KG1 (cell line): ENCODE measurements at regions not wholly inside any gene's neighbourhood (a gene's known extent, or its start where the extent isn't known, plus 50 kb on each side); places are given as distances from the start of the nearest gene placed in this dataset.

Experiments used
- DNase-seq: peaks from one replicate; lab custom pipeline; 2025; lab: John Stamatoyannopoulos, UW

- DNase-seq: no peak
Measured at GRCh38 chr21:38699048-38699447, 106.7 kb upstream of the ETS2 start.

DNA sequence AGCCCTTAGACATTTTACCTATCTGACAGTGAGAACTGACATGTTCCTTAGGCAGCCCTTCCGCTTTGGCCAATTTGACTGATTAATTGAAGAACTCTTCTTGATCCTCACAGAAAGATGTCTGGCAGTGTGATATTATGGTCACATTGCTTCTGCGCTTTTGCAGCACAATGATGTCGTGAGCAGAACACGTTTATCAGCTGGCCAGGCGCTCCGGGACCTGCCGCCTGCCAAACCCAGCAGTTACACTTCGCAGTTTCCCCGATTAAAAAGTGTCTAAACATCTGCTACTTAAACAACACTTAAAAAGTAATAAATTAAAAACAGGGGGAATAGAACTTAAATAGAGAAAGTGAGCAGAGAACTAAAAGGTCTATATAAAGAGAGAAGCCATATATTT is 103.5 kb upstream of the ETS2 start:
- DNase-seq: no peak

- no peak for DNase-seq
Measured at GRCh38 chr21:38709876-38710275, 95.9 kb upstream of the ETS2 start.

GRCh38 chr21:38712071-38712470 is 93.7 kb upstream of the ETS2 start:
- DNase-seq: no peak

DNA sequence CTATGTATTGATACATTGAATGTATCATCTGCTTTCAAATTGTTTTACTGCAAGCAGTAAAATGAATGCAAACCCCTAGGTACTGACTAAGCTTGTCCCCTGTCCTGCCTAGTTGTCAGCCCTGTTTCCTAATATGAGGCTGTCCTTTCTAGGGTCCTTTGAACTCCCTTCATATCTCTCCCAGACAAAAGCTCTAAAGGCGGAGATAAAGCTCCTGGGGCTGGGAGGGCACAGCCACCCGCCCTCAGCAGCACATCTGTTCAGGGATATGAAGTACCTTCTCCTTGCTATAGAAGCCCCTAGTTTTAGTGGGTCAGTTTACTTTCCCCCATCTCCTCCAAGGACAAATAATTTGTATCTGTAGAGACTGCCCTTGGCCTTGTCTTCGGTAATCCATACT is 93.1 kb upstream of the ETS2 start:
- no peak for DNase-seq

GRCh38 chr21:38714039-38714817 is 91.5 kb upstream of the ETS2 start:
- no peak for DNase-seq

GRCh38 chr21:38714999-38715398 is 90.7 kb upstream of the ETS2 start:
- DNase-seq: no peak

DNA sequence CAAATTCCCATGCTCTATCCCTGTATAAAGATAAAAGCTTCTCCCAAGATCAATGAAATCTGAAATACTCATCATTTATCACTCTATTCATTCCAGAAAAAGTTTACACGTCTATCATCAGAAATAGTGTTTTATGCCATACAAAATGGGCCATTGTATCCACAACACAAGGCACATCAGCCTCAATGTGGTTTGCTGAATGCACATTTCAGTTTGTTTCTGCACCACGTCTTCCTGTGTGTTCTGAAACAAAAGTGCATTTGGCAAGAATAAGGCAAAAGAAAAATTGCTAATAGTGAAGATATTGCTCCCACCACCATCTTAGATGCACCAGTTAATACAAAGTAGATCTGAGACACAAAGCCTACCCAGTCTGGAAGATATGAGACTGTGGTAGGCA is 89.6 kb upstream of the ETS2 start:
- no peak for DNase-seq

- DNase-seq: no peak
Measured at GRCh38 chr21:38716942-38717341, 88.8 kb upstream of the ETS2 start.

DNA sequence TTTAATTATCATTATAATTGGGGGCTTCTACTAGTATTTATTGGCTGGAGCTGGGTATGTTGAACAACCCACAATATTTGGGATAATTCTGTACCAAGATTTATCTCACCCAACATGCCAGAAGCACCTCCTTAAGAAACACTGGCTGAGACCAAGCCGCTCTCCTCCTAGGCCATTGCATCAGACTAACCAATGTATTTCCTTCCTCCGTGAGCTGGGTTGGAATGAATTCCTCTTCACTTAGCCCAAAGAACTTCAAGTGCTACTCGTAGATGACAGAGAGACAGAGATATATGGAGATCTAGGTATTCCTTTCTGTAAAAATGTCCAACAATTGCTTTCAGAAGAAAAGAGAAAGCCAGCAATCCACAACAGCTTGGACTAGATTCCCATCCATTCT is 87.2 kb upstream of the ETS2 start:
- no peak for DNase-seq

DNA sequence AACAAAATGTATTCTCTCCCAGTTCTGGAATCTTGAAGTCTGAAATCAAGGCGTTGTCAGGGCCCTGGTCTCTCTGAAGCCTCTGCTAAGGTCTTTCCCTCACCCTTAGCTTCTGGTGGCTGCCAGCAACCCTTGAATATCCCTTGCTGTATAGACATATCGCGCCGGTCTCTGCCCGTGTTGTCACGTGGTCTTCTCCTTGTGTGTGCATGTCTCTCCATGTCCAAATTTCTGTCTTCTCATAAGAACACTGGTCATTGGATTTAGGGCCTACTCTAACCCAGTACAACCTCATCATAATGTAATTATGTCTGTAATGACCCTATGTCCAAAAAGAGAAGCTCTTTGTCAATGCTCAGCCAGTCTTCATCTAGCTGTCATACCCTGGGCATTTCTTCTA is 85.7 kb upstream of the ETS2 start:
- no peak for DNase-seq

GRCh38 chr21:38721055-38721454 is 84.7 kb upstream of the ETS2 start:
- no peak for DNase-seq

DNA sequence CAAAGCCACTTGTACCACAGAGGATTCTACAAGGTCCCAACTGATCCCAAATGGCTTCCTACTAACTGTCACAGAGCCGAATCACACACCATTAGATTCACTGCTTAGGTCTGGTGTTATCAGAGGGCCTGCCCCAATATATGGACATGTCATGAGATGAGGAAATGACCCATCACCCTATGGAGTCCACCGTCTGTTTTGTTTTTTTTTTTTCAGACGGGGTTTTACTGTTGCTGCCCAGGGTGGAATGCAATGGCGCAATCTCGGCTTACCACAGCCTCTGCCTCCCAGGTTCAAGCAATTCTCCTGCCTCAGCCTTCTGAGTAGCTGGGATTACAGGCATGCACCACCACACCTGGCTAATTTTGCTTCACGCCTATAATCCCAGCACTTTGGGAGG is 83.8 kb upstream of the ETS2 start:
- no peak for DNase-seq

GRCh38 chr21:38725196-38726157 is 80.3 kb upstream of the ETS2 start:
- no peak for DNase-seq

GRCh38 chr21:38726482-38726881 is 79.2 kb upstream of the ETS2 start:
- DNase-seq: no peak

- DNase-seq: no peak
Measured at GRCh38 chr21:38729291-38729690, 76.4 kb upstream of the ETS2 start.

- DNase-seq: no peak
Measured at GRCh38 chr21:38729754-38730379, 75.9 kb upstream of the ETS2 start.

DNA sequence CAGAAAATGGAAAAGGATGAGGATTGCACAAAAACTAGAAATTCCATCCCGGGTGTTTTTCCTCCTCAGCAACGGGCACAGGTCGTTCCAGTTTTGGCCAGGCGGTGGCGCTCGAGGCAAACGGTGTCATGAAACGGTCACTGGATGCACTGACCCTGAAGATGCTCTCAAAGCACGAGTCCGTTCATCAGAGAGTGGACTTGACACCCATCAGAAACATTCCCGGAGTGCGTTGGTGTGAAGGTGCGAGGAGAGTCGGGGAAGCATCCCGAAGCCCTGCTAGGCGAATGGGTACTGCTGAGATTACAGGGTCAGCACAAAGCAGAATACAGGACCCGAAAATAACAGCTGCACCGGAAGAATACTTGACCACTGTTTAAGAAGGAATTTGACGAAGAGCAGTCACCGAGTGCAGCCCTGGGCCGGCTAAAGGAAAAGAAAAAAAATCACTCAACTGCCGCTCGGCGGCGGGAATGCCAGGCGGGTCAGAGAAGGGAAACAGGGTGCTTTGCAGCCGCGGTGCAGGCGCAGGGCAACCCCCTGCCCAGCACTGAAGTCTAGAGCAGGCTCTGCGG is 71.7 kb upstream of the ETS2 start:
- peak; percentile 66 for DNase-seq

DNA sequence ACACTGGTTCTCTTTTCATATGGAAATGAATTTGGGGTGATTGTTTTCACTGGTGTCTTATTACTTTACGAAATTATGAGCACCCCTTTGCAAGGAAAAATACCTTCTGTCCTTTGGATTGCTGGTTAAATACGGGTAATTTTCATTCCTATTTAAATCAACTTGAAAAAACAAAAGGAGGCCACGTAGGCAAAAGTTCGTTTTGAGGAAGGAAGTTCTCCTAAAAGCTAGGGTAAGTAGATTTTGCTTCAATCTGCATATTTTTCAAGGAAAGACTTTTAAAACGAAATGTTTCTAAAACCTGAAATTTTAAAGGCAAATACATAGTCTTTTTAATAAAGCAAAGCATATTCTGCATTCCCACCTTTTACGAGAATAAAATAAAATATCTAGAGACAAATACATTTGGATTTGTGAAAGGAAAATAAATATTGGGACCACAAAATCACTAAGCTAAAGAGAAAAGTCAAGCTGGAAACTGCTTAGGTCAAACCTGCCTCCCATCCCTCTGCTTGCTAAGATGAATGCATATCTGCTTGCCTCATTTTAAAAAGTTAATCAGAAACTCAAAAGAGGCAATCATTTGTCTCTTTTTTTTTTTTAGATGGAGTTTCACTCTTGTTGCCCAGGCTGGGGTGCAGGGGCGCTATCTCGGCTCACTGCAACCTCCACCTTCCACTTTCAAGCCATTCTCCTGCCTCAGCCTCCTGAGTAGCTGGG is 70.9 kb upstream of the ETS2 start:
- DNase-seq: no peak

GRCh38 chr21:38735626-38736206 is 70.0 kb upstream of the ETS2 start:
- DNase-seq: no peak

GRCh38 chr21:38740090-38740489 is 65.6 kb upstream of the ETS2 start:
- no peak for DNase-seq
